WTC11 (cell line): ENCODE measurements at regions not wholly inside any gene's neighbourhood (a gene's known extent, or its start where the extent isn't known, plus 50 kb on each side); places are given as distances from the start of the nearest gene placed in this dataset.

Source experiments
- FOXP1 ChIP-seq: sonication (generic); formaldehyde crosslinking; IDR thresholded peaks from 2 replicates; pipeline ENCODE4 v1.8.0; 2022; ENCODE audit warnings: missing genetic modification reagents, mild to moderate bottlenecking, moderate library complexity, borderline replicate concordance
- IRF1 ChIP-seq: sonication (generic); formaldehyde crosslinking; IDR thresholded peaks from 2 replicates; pipeline ENCODE4 v1.8.0; 2023; ENCODE audit warnings: missing genetic modification reagents
- NR2C2 ChIP-seq: sonication (generic); formaldehyde crosslinking; IDR thresholded peaks from 2 replicates; pipeline ENCODE4 v1.8.0; 2022; ENCODE audit warnings: mild to moderate bottlenecking, missing genetic modification reagents
- ZNF121 ChIP-seq: sonication (generic); formaldehyde crosslinking; IDR thresholded peaks from 2 replicates; pipeline ENCODE4 v1.8.0; 2023; ENCODE audit warnings: missing genetic modification reagents
- ZNF317 ChIP-seq: sonication (generic); formaldehyde crosslinking; IDR thresholded peaks from 2 replicates; pipeline ENCODE4 v1.8.1; 2023; ENCODE audit warnings: low read depth, mild to moderate bottlenecking, moderate library complexity, missing genetic modification reagents, borderline replicate concordance
- TF ChIP-seq, protein P1 (sequence below): fragments of 200-600 bp; IDR thresholded peaks from 2 replicates; pipeline ENCODE4 v1.8.0; 2022; ENCODE audit warnings: antibody characterized with exemption

GRCh38 chr18:29248805-29249204 is 1071.9 kb upstream of the CDH2 start:
- TF ChIP-seq ZNF317 (CRISPR knock-in tag): no peak
- no peak for TF ChIP-seq ZNF121 (CRISPR knock-in tag)
- TF ChIP-seq, protein P1, sequence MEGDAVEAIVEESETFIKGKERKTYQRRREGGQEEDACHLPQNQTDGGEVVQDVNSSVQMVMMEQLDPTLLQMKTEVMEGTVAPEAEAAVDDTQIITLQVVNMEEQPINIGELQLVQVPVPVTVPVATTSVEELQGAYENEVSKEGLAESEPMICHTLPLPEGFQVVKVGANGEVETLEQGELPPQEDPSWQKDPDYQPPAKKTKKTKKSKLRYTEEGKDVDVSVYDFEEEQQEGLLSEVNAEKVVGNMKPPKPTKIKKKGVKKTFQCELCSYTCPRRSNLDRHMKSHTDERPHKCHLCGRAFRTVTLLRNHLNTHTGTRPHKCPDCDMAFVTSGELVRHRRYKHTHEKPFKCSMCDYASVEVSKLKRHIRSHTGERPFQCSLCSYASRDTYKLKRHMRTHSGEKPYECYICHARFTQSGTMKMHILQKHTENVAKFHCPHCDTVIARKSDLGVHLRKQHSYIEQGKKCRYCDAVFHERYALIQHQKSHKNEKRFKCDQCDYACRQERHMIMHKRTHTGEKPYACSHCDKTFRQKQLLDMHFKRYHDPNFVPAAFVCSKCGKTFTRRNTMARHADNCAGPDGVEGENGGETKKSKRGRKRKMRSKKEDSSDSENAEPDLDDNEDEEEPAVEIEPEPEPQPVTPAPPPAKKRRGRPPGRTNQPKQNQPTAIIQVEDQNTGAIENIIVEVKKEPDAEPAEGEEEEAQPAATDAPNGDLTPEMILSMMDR: no peak
- no peak for TF ChIP-seq NR2C2 (CRISPR knock-in tag)
- TF ChIP-seq IRF1 (CRISPR knock-in tag): no peak
- TF ChIP-seq FOXP1 (CRISPR knock-in tag): no peak
